CD14-positive monocyte (primary cell): ENCODE measurements at regions not wholly inside any gene's neighbourhood (a gene's known extent, or its start where the extent isn't known, plus 50 kb on each side); places are given as distances from the start of the nearest gene placed in this dataset.

Source experiments
- DNase-seq, 3 donors: peaks; one replicate each; pipeline ENCODE4 v3.0.0-alpha.2; 2011 to 2022
- H2AFZ ChIP-seq: 2 replicates; pipeline ENCODE4 v1.6.0; 2012; ENCODE audit warnings: mild to moderate bottlenecking, low read depth, low read length, inconsistent platforms; ENCODE audit not compliant: insufficient read depth, poor library complexity, severe bottlenecking
- H3K27ac ChIP-seq, 2 donors: 1 replicate in 1 of 2; 2 replicates in 1 of 2; pipeline ENCODE4 v1.5.1; 2012 to 2013; ENCODE audit warnings: low read length in 2 of 2, control low read depth in 1 of 2, inconsistent platforms in 1 of 2, low read depth in 1 of 2, mild to moderate bottlenecking in 1 of 2
- H3K27me3 ChIP-seq, 2 donors: one replicate each; pipeline versions ENCODE4 v1.6.0 to v1.6.1; 2011 to 2013; ENCODE audit warnings: low read length in 2 of 2; ENCODE audit not compliant: control insufficient read depth in 2 of 2, insufficient read depth in 2 of 2
- H3K36me3 ChIP-seq, 2 donors: replicated peaks in 1 of 2; 1 replicate in 1 of 2; 2 replicates in 1 of 2; pipeline versions ENCODE4 v1.5.1 to v1.6.1; 2012 to 2013; ENCODE audit warnings: low read length in 2 of 2, control low read depth in 1 of 2, inconsistent platforms in 1 of 2, mild to moderate bottlenecking in 1 of 2; ENCODE audit not compliant: insufficient read depth in 2 of 2, control insufficient read depth in 1 of 2
- H3K4me1 ChIP-seq, 2 donors: 1 replicate in 1 of 2; 2 replicates in 1 of 2; pipeline versions ENCODE4 v1.5.1 to v1.6.1; 2012 to 2013; ENCODE audit warnings: low read length in 2 of 2, control low read depth in 1 of 2, inconsistent platforms in 1 of 2, mild to moderate bottlenecking in 1 of 2, moderate library complexity in 1 of 2; ENCODE audit not compliant: insufficient read depth in 2 of 2, control insufficient read depth in 1 of 2
- H3K4me2 ChIP-seq: replicated peaks from 2 replicates; pipeline ENCODE3; 2012; ENCODE audit warnings: low read length, moderate library complexity, mild to moderate bottlenecking; ENCODE audit not compliant: poor library complexity, severe bottlenecking; ENCODE audit errors: extremely low read depth
- H3K4me3 ChIP-seq, 3 experiments: fragments of 200-600 bp in 1 of 3; sonication (generic) in 1 of 3; replicated peaks in 1 of 3; 1 replicate in 2 of 3; 2 replicates in 1 of 3; pipeline ENCODE4 v1.5.1; 2011 to 2013; ENCODE audit warnings: low read length in 3 of 3, mild to moderate bottlenecking in 3 of 3, control low read depth in 2 of 3, low read depth in 2 of 3, inconsistent platforms in 1 of 3, moderate library complexity in 1 of 3
- H3K79me2 ChIP-seq: 2 replicates; pipeline ENCODE4 v1.6.0; 2012; ENCODE audit warnings: mild to moderate bottlenecking, control low read depth, inconsistent platforms, low read length, moderate library complexity; ENCODE audit not compliant: insufficient read depth
- H3K9ac ChIP-seq: 2 replicates; pipeline ENCODE4 v1.6.0; 2017; ENCODE audit warnings: low read length, mild to moderate bottlenecking; ENCODE audit not compliant: insufficient read depth, poor library complexity, severe bottlenecking
- H3K9me3 ChIP-seq, 2 donors: replicated peaks in 1 of 2; 1 replicate in 1 of 2; 2 replicates in 1 of 2; pipeline versions ENCODE4 v1.5.1 to v1.6.1; 2012 to 2013; ENCODE audit warnings: low read length in 2 of 2, control low read depth in 1 of 2; ENCODE audit not compliant: control insufficient read depth in 1 of 2, insufficient read depth in 1 of 2
- H4K20me1 ChIP-seq: 2 replicates; pipeline ENCODE4 v1.6.0; 2012; ENCODE audit warnings: mild to moderate bottlenecking, low read length, control low read depth, moderate library complexity; ENCODE audit not compliant: insufficient read depth
- H3K27ac Mint-ChIP-seq, 7 donors: one replicate each; pipeline ENCODE4 v1.8.0; 2020; ENCODE audit warnings: mild to moderate bottlenecking in 7 of 7, mixed read lengths in 7 of 7, moderate library complexity in 6 of 7, inconsistent platforms in 2 of 7
- H3K27me3 Mint-ChIP-seq, 3 donors: one replicate each; pipeline ENCODE4 v1.8.0; 2021 to 2022; ENCODE audit warnings: low read depth in 3 of 3, mild to moderate bottlenecking in 3 of 3, mixed read lengths in 3 of 3, moderate library complexity in 3 of 3, inconsistent platforms in 1 of 3
- H3K36me3 Mint-ChIP-seq, 2 donors: one replicate each; pipeline ENCODE4 v1.8.0; 2020; ENCODE audit warnings: mixed read lengths in 2 of 2, inconsistent platforms in 1 of 2, mild to moderate bottlenecking in 1 of 2
- H3K4me1 Mint-ChIP-seq: one replicate; pipeline ENCODE4 v1.8.0; 2020; ENCODE audit warnings: mild to moderate bottlenecking, mixed read lengths
- H3K4me3 Mint-ChIP-seq, 2 donors: one replicate each; pipeline ENCODE4 v1.8.0; 2020; ENCODE audit warnings: mild to moderate bottlenecking in 2 of 2, mixed read lengths in 2 of 2, moderate library complexity in 1 of 2
- H3K9me3 Mint-ChIP-seq, 7 donors: one replicate each; pipeline ENCODE4 v1.8.0; 2020 to 2022; ENCODE audit warnings: mixed read lengths in 7 of 7, mild to moderate bottlenecking in 6 of 7, moderate library complexity in 6 of 7, inconsistent platforms in 2 of 7
- WGBS: methylation state at CpG from one replicate; pipeline ENCODE4 v1.1.5; 2013; ENCODE audit warnings: missing lambda C conversion rate; ENCODE audit not compliant: insufficient coverage; 5-methylcytosine and 5-hydroxymethylcytosine counted together
- intact Hi-C, 2 donors: fragments of 100-400 bp; cut with micrococcal nuclease; formaldehyde crosslinking; loops; one replicate each; pipeline versions ENCODE4 v1.15.0 to v1.15.1; 2023
- TF ChIP-seq, protein P1 (sequence below): fragments of 200-600 bp; IDR thresholded peaks from one replicate; pipeline ENCODE4 v1.8.0; 2022; ENCODE audit warnings: antibody characterized with exemption, mild to moderate bottlenecking

DNA sequence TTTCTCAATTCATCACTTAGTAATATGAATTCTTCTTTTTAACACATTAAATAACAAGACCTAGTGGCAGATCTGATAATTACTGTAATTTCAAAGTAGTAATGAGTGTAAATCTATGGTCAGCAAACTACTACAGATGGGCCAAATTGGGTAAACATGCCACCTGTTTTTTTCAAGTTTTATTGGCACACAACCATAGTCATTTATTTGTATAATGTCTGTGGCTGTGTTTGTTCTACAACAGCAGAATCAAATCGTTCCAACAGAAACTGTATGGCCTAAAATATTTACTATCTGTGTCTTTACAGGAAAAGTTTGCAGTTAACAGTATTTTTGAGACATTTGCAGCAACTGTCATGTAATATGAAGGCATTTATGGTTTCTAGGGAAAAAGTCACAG is 86.1 kb upstream of the EYA2 start:
- Mint-ChIP-seq H3K4me1 (no peaks in the 10 kb centered on the region), H3K27me3 (peaks cover 35 to 48% (median 47%) of the 10 kb centered on the region in 3 donors), H3K4me3 (no peak overlapping the region), H3K9me3 (peaks cover 0 to 4% (median 0%) of the 10 kb centered on the region in 7 donors), H3K36me3 (no peaks in the 10 kb centered on the region), H3K27ac (no peak overlapping the region)
- WGBS, result no CpG with 5 or more reads among the region's 1 CpG
- no peak overlapping the region for H2AFZ ChIP-seq
- intact Hi-C loops, result no loop called here
- no peak overlapping the region for H3K4me3 ChIP-seq
- TF ChIP-seq, protein P1, sequence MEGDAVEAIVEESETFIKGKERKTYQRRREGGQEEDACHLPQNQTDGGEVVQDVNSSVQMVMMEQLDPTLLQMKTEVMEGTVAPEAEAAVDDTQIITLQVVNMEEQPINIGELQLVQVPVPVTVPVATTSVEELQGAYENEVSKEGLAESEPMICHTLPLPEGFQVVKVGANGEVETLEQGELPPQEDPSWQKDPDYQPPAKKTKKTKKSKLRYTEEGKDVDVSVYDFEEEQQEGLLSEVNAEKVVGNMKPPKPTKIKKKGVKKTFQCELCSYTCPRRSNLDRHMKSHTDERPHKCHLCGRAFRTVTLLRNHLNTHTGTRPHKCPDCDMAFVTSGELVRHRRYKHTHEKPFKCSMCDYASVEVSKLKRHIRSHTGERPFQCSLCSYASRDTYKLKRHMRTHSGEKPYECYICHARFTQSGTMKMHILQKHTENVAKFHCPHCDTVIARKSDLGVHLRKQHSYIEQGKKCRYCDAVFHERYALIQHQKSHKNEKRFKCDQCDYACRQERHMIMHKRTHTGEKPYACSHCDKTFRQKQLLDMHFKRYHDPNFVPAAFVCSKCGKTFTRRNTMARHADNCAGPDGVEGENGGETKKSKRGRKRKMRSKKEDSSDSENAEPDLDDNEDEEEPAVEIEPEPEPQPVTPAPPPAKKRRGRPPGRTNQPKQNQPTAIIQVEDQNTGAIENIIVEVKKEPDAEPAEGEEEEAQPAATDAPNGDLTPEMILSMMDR, result no peak
- no peaks in the 10 kb centered on the region for H3K36me3 ChIP-seq
- H3K4me2 ChIP-seq, result no peak overlapping the region
- no peak overlapping the region for H3K9ac ChIP-seq
- H3K27ac ChIP-seq, result no peak overlapping the region
- no peaks in the 10 kb centered on the region for H3K79me2 ChIP-seq
- no peaks in the 10 kb centered on the region for H4K20me1 ChIP-seq
- no peaks in the 10 kb centered on the region for H3K9me3 ChIP-seq
- H3K27me3 ChIP-seq, result peaks cover 23 to 31% of the 10 kb centered on the region in 2 donors
- no peaks in the 10 kb centered on the region for H3K4me1 ChIP-seq
- no peak for DNase-seq

GRCh38 chr20:46809706-46810360 is 84.8 kb upstream of the EYA2 start:
- H3K9me3 ChIP-seq, result no peaks in the 10 kb centered on the region
- Mint-ChIP-seq H3K4me3 (peak overlapping the region; percentile 21 to 46), H3K27ac (no peak overlapping the region), H3K9me3 (peaks cover 0 to 2% (median 0%) of the 10 kb centered on the region in 7 donors), H3K36me3 (no peaks in the 10 kb centered on the region), H3K27me3 (peaks cover 32 to 43% (median 42%) of the 10 kb centered on the region in 3 donors), H3K4me1 (no peaks in the 10 kb centered on the region)
- H3K27me3 ChIP-seq, result peaks cover 24 to 31% of the 10 kb centered on the region in 2 donors
- H3K36me3 ChIP-seq, result no peaks in the 10 kb centered on the region
- no peak overlapping the region for H3K9ac ChIP-seq
- intact Hi-C loops, result no loop called here
- H3K4me3 ChIP-seq, result no peak overlapping the region
- no peak overlapping the region for H3K27ac ChIP-seq
- no peak overlapping the region for H2AFZ ChIP-seq
- 98% methylated on average over 9 of the region's 12 CpGs for WGBS
- no peak for DNase-seq
- TF ChIP-seq, protein P1, result no peak
- H3K4me2 ChIP-seq, result no peak overlapping the region
- no peaks in the 10 kb centered on the region for H3K4me1 ChIP-seq
- H3K79me2 ChIP-seq, result no peaks in the 10 kb centered on the region
- no peaks in the 10 kb centered on the region for H4K20me1 ChIP-seq
